ENCODE measurements at regions not wholly inside any gene's neighbourhood (a gene's known extent, or its start where the extent isn't known, plus 50 kb on each side); places are given as distances from the start of the nearest gene placed in this dataset.

DNA sequence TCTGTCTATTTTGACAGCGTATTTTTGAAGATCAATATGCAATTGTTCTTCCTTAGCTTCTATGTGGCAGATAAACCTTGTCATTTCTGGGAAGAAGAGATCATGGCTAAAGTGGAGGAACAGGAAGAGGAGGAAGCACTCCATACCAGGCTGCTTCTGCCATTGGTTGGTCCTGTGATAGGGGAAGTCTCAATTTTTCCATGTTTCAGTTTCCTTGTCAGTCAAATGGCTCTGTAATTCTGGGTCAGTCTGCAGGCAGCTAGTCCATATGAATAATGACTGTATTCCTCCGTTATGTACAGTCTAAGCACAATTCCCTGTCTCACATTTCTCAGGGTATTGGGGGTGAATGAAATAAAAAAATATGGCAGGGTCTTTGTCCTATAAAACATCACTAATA, 277.6 kb upstream of the CXCR4 start:
- DNase-seq: no peak

DNA sequence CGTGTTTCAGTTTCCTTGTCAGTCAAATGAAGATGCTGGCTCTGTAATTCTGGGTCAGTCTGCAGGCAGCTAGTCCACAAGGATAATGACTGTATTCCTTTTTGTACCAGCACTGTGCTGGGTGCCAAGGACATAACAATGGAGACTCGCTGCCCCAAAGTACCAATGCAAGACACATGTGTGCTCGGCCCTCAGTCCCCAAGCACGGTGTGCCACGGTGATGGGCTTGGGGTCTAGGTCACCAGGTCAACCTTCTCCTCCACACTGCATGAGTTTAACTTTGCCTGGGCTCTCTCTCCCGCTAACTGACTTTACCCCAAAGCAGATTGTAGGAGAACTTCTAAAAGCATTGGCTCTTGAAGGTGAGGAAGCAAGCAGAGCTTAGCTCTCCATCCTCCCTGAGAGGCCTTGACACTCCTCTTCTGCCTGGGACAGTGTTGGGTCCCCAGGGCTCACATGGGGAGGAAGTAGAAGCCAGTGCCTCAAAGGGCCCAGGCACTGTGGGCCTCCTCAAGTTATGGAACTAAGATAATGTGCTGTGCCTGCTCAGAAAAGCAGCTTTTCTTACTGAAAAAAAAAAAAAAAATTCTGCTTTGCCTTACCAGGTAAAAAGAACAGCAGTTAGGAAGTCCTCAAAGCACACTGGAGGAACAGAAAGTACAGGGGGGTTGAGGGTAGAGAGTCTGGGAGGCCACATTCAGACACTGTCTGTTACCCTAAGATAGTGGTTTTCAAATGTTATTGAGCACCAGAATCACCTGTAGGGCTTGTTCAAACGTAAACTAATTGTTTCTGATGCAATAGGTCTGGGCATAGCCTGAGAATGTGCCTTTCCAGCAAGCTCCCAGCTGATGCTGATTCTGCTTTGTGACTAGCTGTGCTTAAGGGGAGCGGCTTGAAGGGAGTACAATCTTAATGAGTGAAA, 276.4 kb upstream of the CXCR4 start:
- no peak for DNase-seq

DNA sequence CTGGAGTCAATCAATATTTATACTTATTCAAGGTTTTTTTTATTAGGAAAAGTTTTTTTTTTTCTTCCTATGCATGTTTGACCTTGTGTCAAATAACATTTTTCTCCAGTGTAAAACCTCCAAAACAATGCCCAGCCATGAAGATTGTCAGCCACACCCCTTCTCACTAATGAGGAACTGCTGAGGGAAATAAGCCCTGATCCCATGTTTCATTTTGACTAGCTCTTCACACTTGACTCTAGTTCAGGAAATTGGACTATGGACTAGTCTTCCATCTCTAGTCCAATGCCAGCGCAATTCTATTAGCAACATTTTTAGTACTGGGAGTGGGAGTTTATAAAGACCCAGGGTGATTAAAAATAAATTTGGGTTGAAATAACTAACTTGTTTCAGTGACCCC, 275.6 kb upstream of the CXCR4 start:
- DNase-seq: no peak

GRCh38 chr2:136392897-136393505, 275.1 kb upstream of the CXCR4 start:
- no peak for DNase-seq

GRCh38 chr2:136389809-136390208, 271.9 kb upstream of the CXCR4 start:
- DNase-seq: no peak

GRCh38 chr2:136386046-136386445, 268.1 kb upstream of the CXCR4 start:
- DNase-seq: no peak

GRCh38 chr2:136384531-136385303, 266.8 kb upstream of the CXCR4 start:
- DNase-seq: no peak

DNA sequence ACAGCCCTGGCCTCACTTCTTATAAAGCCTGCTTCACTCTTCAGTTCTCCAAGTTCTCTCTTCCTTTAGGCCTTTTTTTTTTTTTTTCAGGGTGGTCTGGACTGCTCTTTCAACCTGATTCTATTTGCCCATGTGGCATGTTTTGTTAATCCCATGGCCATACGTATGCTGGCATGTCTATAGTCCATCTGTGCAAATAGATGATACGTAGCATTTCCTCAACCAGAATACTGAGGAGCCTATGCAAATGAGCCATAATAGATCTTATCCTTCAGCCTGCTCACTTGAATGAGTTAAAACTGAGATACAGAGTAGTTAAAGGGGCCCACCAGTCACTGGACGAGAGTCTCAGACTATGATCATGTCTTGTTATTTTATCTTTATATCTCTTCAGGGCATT, 265.2 kb upstream of the CXCR4 start:
- DNase-seq: no peak

DNA sequence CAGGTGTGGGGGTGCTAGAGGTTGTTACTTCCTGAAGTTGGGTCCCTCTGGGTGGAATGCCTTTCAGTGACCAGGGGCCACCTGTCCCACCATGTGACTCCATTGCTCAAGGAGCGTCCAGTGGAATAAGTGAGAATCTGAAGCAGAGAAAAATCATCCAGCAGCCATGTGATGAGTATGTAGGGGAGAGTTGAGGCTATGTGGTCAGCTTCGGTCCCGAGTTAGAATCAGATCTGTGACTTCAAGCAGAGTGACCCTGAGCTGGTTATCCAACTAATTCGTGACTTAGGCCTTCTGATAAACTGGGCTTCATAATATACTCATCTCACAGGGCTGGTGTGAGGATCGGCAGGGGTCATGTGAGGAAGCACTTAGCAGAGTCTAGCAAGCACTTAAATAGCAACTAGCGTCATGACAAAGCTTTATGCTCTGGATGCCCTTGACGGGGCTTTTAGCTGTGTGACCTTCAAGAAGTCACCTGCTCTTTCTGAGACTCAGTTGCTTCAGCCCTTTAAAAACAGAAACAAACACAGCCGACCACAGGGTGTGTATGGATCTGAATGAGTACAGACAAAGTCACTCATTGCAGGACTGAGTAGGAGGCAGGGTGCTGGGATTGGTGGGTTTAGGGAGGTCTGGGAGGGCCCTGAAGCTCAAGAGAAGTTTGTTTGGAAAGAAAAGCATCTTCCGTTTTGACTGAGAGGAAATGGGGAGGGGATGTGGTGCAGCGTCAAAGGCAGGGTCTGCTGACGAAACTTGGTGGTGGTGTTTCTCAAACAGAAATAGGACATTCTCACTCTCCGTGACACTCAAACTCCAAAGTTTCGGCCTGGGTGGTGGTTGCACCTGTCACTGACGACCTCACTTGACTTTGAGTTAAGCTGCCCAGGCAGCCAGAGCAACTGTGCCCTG, 264.0 kb upstream of the CXCR4 start:
- DNase-seq: no peak

GRCh38 chr2:136381245-136381644, 263.3 kb upstream of the CXCR4 start:
- DNase-seq: no peak

- no peak for DNase-seq
These were observed 261.0 kb upstream of the CXCR4 start for GRCh38 chr2:136378712-136379595.

DNA sequence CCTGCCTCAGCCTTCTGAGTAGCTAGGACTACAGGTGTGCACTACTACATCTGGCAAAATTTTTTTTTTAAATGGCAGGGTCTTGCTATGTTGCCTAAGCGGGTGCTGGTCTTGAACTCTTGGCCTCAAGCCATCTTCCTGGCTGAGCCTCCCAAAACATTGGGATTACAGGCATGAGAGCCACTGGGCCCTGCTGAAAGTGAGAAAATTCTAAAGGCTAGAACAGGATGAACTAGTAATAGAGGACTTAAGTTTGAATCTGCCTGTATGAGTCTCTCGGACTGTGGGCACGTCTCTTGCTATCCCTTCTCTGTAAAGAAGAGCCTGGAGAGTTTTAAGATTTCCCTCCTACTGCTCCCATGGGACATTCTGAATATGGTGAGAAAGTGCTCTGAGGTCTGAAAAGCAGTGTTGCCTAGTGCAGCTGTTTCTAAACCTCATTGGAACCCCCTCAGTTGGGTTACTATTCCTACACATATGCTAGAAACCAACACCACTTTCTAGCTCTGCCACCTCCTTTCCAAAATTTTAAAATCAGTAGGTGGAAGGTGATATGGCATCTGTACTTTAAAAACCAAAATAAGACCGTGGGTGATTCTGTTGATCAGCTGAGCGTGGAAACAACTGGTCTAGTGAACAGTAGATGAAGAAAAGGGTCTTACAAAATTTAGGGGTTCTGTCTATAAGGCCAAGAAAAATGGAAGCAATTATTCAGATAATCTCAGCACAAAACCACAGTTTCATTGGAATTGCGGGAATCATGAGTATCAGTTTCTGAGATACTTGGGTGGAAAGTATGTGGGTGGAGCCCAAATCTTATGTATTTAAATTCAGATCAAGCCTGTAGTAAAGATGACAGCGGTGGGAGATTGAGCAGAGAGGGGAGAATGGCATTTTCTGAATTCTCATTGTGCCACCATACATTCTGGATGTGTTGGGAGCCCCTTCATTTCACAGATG, 259.8 kb upstream of the CXCR4 start:
- no peak for DNase-seq

- no peak for DNase-seq
These were observed 258.9 kb upstream of the CXCR4 start for GRCh38 chr2:136376798-136377211.

DNA sequence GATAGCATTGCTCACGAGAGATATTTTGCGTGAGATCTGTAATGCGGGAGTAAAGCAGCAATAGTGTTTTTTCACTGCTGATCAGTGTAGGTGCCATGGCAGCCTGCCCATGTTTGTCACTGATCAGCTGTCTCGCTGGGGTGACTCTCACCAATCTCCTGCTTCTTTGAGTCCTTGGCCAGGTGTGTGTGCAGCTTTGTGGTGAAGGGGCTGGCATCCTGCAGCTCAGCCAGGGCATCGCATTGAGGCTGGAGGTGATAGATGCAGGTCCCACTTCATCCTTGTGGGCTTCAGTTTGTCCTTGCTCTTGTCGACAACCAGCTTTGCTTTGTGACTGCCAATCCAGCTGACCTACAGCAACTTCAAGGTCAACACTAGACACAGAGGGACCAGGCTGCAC, 258.3 kb upstream of the CXCR4 start:
- no peak for DNase-seq

GRCh38 chr2:136375017-136375901, 257.3 kb upstream of the CXCR4 start:
- no peak for DNase-seq

GRCh38 chr2:136373841-136374240, 255.9 kb upstream of the CXCR4 start:
- DNase-seq: no peak

GRCh38 chr2:136373029-136373428, 255.1 kb upstream of the CXCR4 start:
- no peak for DNase-seq

DNA sequence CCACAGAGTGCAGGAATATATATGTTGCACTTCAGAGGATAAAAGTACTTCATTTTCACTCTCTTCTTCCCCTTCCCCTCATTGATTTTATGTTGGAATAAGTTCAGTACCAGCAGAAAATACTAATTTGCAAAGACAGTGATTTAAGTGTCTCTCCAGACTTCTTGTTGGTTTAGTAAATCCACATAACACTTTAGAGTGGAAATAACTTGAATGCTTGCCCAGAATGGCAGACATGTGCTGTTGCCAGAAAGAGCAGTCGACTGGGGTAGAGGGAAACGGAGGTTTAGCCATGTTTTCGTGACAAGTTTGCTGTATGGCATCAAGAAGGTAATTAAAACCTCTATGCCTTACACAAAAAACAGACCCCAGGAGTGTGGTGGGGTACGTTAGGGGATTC, 246.0 kb upstream of the CXCR4 start:
- no peak for DNase-seq

DNA sequence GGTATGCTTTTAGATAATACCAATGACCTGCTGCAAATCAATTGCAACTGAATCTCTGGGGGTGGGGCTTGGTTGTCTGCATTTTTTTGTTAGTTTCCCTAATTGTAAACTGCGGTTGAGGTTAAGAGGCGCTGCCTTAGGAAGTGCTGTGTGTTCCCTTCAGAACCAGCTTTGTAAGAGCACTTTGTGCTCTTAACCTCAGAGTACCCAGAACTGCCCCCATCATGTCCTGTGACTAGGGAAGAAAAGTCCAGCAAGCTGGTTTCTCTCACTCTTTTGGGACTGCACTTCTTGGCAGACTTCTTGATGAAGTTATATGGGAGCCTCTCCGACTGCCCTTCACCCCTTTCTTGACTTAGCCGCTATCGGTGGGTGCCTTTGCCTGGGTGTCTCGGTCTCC, 245.5 kb upstream of the CXCR4 start:
- no peak for DNase-seq

Data from activated gamma-delta T cell (primary cell).